ENCODE measurements at regions not wholly inside any gene's neighbourhood (a gene's known extent, or its start where the extent isn't known, plus 50 kb on each side); places are given as distances from the start of the nearest gene placed in this dataset. TPM values are rescaled to one million over a fixed set of nuclear protein-coding genes. Genes with fewer than 3 reads are reported as not detected.
A peak's percentile ranks its signal among the peaks of the same experiment; 100 is the strongest.

DNA sequence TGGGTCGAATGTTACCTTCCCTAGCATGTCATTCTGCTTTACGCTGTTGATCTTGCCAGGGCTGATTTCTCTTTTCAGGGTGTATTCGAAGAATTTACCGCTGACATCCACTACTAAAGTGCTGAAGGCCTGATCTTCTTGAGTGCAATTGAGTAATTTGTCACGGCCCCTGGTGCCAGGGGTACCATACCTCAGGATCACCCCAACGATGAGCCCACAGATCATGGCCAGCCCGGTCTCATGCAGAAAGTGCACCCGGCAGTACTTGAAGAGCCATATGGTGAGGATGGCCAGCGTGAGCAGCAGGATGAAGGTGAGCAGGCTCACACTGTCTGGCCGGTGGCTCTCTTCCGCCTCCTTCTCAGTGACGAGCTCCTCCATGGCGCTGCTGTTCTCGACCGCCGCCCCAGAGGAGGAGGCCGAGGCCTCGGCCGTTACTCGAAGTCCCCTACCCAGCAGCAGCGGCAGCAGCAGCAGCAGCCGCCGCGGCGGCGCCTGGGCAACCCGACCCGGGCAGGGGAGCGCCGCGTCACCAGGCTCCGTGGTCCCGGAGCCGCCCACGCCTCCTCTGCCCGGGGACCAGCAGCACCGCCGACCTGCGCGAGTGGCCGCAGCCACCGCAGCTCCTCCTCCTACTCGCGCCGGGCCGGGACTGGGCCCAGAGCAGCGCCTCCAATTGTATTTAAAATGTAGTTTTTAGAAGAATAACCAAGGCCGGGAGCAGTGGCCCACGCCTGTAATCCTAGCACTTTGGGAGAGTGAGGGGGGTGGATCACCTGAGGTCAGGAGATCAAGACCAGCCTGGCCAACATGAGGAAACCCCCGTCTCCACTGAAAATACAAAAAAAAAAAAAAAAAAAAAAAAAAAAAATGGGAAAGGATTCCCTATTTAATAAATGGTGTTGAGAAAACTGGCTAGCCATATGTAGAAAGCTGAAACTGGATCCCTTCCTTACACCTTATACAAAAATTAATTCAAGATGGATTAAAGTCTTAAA, 58.5 kb upstream of the TMPO start:
- Mint-ChIP-seq H3K4me1 (peaks cover 2 to 10% (median 6%) of the 10 kb centered on the region in 4 donors), H3K27me3 (peaks cover 27 to 40% (median 29%) of the 10 kb centered on the region in 5 donors), H3K27ac (peak overlapping the region in 1 of 10 donors; percentile 79), H3K36me3 (peaks cover 0 to 20% (median 4%) of the 10 kb centered on the region in 3 donors), H3K4me3 (peak overlapping the region; percentile 62 to 79 (median 72)), H3K9me3 (peaks cover 0 to 1% (median 0%) of the 10 kb centered on the region in 9 donors)
- DNase-seq = peak in 1 of 10 donors; percentile 8
- POLR2A ChIA-PET = interaction anchor here (0.6 kb wide), 1 partner anchor 34 kb away, joined by 4 read pairs; no protein-coding TSS in a partner anchor
- ATAC-seq = peak; percentile 25 to 39

DNA sequence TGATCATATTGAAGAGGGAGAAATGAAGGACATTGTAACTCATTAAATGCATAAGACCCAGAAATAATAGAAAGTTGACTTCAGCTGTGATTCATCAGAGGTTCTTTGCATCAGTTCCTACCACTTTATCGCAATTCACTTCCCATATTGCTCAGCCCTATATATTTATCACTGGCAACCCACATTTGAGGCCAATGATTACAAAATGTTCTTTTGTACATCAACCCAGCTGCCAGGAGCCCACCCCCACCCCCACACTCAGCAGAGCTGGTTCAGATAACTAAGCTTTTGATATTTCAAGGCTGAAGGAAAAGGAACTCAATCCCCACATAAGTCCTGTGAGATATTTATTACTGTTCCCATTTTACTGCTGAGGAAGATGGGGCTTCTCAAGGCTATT, 51.2 kb upstream of the TMPO start:
- Mint-ChIP-seq H3K4me1 (no peaks in the 10 kb centered on the region), H3K4me3 (no peak overlapping the region), H3K27ac (no peak overlapping the region), H3K36me3 (peaks cover 0 to 1% (median 0%) of the 10 kb centered on the region in 3 donors), H3K27me3 (peaks cover 0 to 1% (median 0%) of the 10 kb centered on the region in 5 donors), H3K9me3 (no peaks in the 10 kb centered on the region)
- POLR2A ChIA-PET = no interaction called here
- ATAC-seq (no peak), DNase-seq (no peak)

DNA sequence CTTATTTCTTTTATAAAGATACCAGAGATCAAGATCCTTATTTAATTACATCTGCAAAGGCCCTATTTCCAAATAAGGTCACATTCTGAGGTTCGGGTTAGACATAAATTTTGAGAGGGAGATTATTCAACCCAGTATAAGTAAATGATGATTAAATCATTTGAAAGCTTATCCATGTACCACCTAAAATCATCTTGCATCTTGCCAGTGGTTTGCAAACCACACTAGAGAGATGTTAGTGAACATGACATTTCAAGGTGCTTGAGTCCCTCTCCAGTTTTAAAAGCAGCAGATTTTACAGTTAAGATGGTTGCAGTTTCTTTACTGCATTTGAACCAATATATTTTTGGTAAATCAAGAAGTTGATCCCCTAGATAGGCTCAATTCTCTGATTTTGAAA, 49.9 kb upstream of the TMPO start:
- H3K27ac Mint-ChIP-seq = no peak overlapping the region
- no peaks in the 10 kb centered on the region for H3K4me1 Mint-ChIP-seq
- H3K27me3 Mint-ChIP-seq = peaks cover 0 to 1% (median 0%) of the 10 kb centered on the region in 5 donors
- DNase-seq (no peak), ATAC-seq (no peak)
- peaks cover 0 to 1% (median 0%) of the 10 kb centered on the region in 3 donors for H3K36me3 Mint-ChIP-seq
- POLR2A ChIA-PET = no interaction called here
- H3K4me3 Mint-ChIP-seq = no peak overlapping the region
- no peaks in the 10 kb centered on the region for H3K9me3 Mint-ChIP-seq

Small RNA genes lying in the stretch of these regions (microRNA-seq; reads per million reads assigned to microRNA genes)
- not detected for gene MIR4303 (ENCODE audit: borderline microRNAs expressed)
- gene MIR4495 (ENCODE audit: borderline microRNAs expressed) = not detected

All from naive thymus-derived CD8-positive, alpha-beta T cell (primary cell).